HepG2 (cell line): ENCODE measurements at regions not wholly inside any gene's neighbourhood (a gene's known extent, or its start where the extent isn't known, plus 50 kb on each side); places are given as distances from the start of the nearest gene placed in this dataset.

Experiments
- BCLAF1 ChIP-seq: fragments of 450-650 bp; IDR thresholded peaks from 2 replicates; pipeline ENCODE4 v1.6.1; 2017; ENCODE audit warnings: mild to moderate bottlenecking
- FOSL2 ChIP-seq: sonication (generic); formaldehyde crosslinking; IDR thresholded peaks from 2 replicates; pipeline ENCODE4 v1.4.0; 2020; ENCODE audit warnings: missing genetic modification reagents
- FOXO1 ChIP-seq: sonication (generic); formaldehyde crosslinking; IDR thresholded peaks from 2 replicates; pipeline ENCODE4 v1.4.0; 2020; ENCODE audit warnings: missing genetic modification reagents
- FUBP1 ChIP-seq: sonication (generic); formaldehyde crosslinking; IDR thresholded peaks from 2 replicates; pipeline ENCODE4 v1.5.1; 2020; ENCODE audit warnings: missing genetic modification reagents, mild to moderate bottlenecking, borderline replicate concordance
- GMEB1 ChIP-seq: sonication (generic); formaldehyde crosslinking; IDR thresholded peaks from 2 replicates; pipeline ENCODE4 v1.5.1; 2020; ENCODE audit warnings: missing genetic modification reagents, mild to moderate bottlenecking, borderline replicate concordance
- HOMEZ ChIP-seq: IDR thresholded peaks from 2 replicates; pipeline ENCODE4 v1.6.1; 2016; ENCODE audit warnings: low read depth
- JDP2 ChIP-seq: sonication (generic); formaldehyde crosslinking; IDR thresholded peaks from 2 replicates; pipeline ENCODE4 v1.8.1; 2022; ENCODE audit warnings: missing genetic modification reagents, borderline replicate concordance
- PRDM15 ChIP-seq: sonication (generic); formaldehyde crosslinking; IDR thresholded peaks from 2 replicates; pipeline ENCODE4 v1.4.0; 2020; ENCODE audit warnings: missing genetic modification reagents
- SNAPC2 ChIP-seq: sonication (generic); formaldehyde crosslinking; IDR thresholded peaks from 2 replicates; pipeline ENCODE4 v1.8.1; 2022; ENCODE audit warnings: mild to moderate bottlenecking, missing genetic modification reagents
- TAF15 ChIP-seq: fragments of 200-400 bp; formaldehyde crosslinking; IDR thresholded peaks from one replicate; pipeline ENCODE4 v1.6.1; 2018; ENCODE audit warnings: mild to moderate bottlenecking, low read depth, low read length; ENCODE audit not compliant: poor library complexity, severe bottlenecking
- ZFAT ChIP-seq: sonication (generic); formaldehyde crosslinking; conservative IDR thresholded peaks from 2 replicates; pipeline ENCODE4 v1.8.1; 2023; ENCODE audit warnings: missing genetic modification reagents, inconsistent platforms
- ZFP36L1 ChIP-seq: sonication (generic); formaldehyde crosslinking; IDR thresholded peaks from 2 replicates; pipeline ENCODE4 v1.8.0; 2022; ENCODE audit warnings: mild to moderate bottlenecking, missing genetic modification reagents, moderate library complexity
- ZNF639 ChIP-seq: conservative IDR thresholded peaks from 2 replicates; pipeline ENCODE4 v1.6.1; 2018; ENCODE audit warnings: missing genetic modification reagents
- ZNF746 ChIP-seq: sonication (generic); formaldehyde crosslinking; IDR thresholded peaks from 2 replicates; pipeline ENCODE4 v1.8.0; 2022; ENCODE audit warnings: mild to moderate bottlenecking, missing genetic modification reagents
- ZNF761 ChIP-seq: sonication (generic); formaldehyde crosslinking; conservative IDR thresholded peaks from 2 replicates; pipeline ENCODE4 v1.4.0; 2020; ENCODE audit warnings: mild to moderate bottlenecking, missing genetic modification reagents

- TF ChIP-seq HOMEZ (CRISPR knock-in tag) (no peak), SNAPC2 (CRISPR knock-in tag) (no peak; the same call in 1 of the 2 replicates), ZNF746 (peak; percentile 55; the same call in 1 of the 2 replicates), FUBP1 (CRISPR knock-in tag) (no peak), ZNF761 (CRISPR knock-in tag) (no peak), ZFAT (CRISPR knock-in tag) (no peak), FOSL2 (CRISPR knock-in tag) (peak; percentile 66), FOXO1 (CRISPR knock-in tag) (peak; percentile 97), JDP2 (CRISPR knock-in tag) (no peak), PRDM15 (CRISPR knock-in tag) (no peak), TAF15 (no peak), BCLAF1 (no peak), GMEB1 (CRISPR knock-in tag) (no peak), ZNF639 (CRISPR knock-in tag) (peak; percentile 57; the same call in 1 of the 2 replicates), ZFP36L1 (no peak)
Measured at GRCh38 chr2:16067866-16068551, 127.7 kb downstream of the MYCN start (continued).
